GM18870 (cell line): ENCODE measurements at regions not wholly inside any gene's neighbourhood (a gene's known extent, or its start where the extent isn't known, plus 50 kb on each side); places are given as distances from the start of the nearest gene placed in this dataset.
"Not testable (repeated sequence)": the region's sequence is repeated elsewhere in the genome, so short reads cannot be mapped to it uniquely, and the experiment has no call there.

Experiments used
- ATAC-seq: cut with Tn5 transposase; IDR thresholded peaks from one replicate; pipeline ENCODE4 v1.9.1; 2021; ENCODE audit warnings: moderate library complexity; ENCODE audit not compliant: unreplicated experiment

GRCh38 chr7:9680713-9681112 is 1247.3 kb downstream of the NXPH1 start:
- no peak for ATAC-seq

- no peak for ATAC-seq
Observed at GRCh38 chr7:9681284-9681683, 1247.9 kb downstream of the NXPH1 start.

- ATAC-seq, result no peak
Observed at GRCh38 chr7:9691286-9691685, 1257.9 kb downstream of the NXPH1 start.

- ATAC-seq, result no peak
Observed at GRCh38 chr7:9698375-9698774, 1265.0 kb downstream of the NXPH1 start.

- no peak for ATAC-seq
Observed at GRCh38 chr7:9709216-9709615, 1264.5 kb upstream of the PHF14 start.

GRCh38 chr7:9711259-9711918 is 1262.3 kb upstream of the PHF14 start:
- ATAC-seq, result no peak

GRCh38 chr7:9718071-9718661 is 1255.5 kb upstream of the PHF14 start:
- ATAC-seq, result no peak

GRCh38 chr7:9719303-9719702 is 1254.4 kb upstream of the PHF14 start:
- no peak for ATAC-seq

GRCh38 chr7:9719721-9720120 is 1254.0 kb upstream of the PHF14 start:
- no peak for ATAC-seq

GRCh38 chr7:9725940-9726663 is 1247.6 kb upstream of the PHF14 start:
- not testable (repeated sequence) for ATAC-seq

GRCh38 chr7:9726811-9727210 is 1246.9 kb upstream of the PHF14 start:
- not testable (repeated sequence) for ATAC-seq

GRCh38 chr7:9727467-9727869 is 1246.2 kb upstream of the PHF14 start:
- ATAC-seq, result not testable (repeated sequence)

GRCh38 chr7:9728014-9728657 is 1245.5 kb upstream of the PHF14 start:
- not testable (repeated sequence) for ATAC-seq

- no peak for ATAC-seq
Observed at GRCh38 chr7:9752033-9752432, 1221.6 kb upstream of the PHF14 start.

- no peak for ATAC-seq
Observed at GRCh38 chr7:9761224-9761623, 1212.4 kb upstream of the PHF14 start.

- ATAC-seq, result no peak
Observed at GRCh38 chr7:9776900-9777299, 1196.8 kb upstream of the PHF14 start.

GRCh38 chr7:9778367-9778766 is 1195.3 kb upstream of the PHF14 start:
- ATAC-seq, result no peak

- ATAC-seq, result no peak
Observed at GRCh38 chr7:9781710-9782109, 1192.0 kb upstream of the PHF14 start.

GRCh38 chr7:9782275-9782674 is 1191.4 kb upstream of the PHF14 start:
- no peak for ATAC-seq

GRCh38 chr7:9785211-9785610 is 1188.5 kb upstream of the PHF14 start:
- ATAC-seq, result no peak

GRCh38 chr7:9796241-9796640 is 1177.4 kb upstream of the PHF14 start:
- ATAC-seq, result no peak
